Testis (tissue), 2 donors: ENCODE measurements at regions not wholly inside any gene's neighbourhood (a gene's known extent, or its start where the extent isn't known, plus 50 kb on each side); places are given as distances from the start of the nearest gene placed in this dataset.

Source experiments
- CTCF ChIP-seq, 3 experiments: fragments of 450-650 bp in 2 of 3; fragments of 200-600 bp in 1 of 3; sonication (generic) in 1 of 3; IDR thresholded peaks; one replicate each; pipeline ENCODE4 v1.5.1; 2016 to 2019; ENCODE audit warnings: antibody characterized with exemption in 3 of 3, mild to moderate bottlenecking in 2 of 3, moderate library complexity in 1 of 3
- POLR2A ChIP-seq: fragments of 450-650 bp; IDR thresholded peaks from one replicate; pipeline ENCODE4 v1.6.1; 2017; ENCODE audit warnings: antibody characterized with exemption, mild to moderate bottlenecking, moderate library complexity

GRCh38 chr4:111274486-111274885, 651.6 kb upstream of the PITX2 start:
- no peak for TF ChIP-seq CTCF (IDR thresholded peaks at IDR 0.05)
- no peak for TF ChIP-seq POLR2A
